Transverse colon (tissue), 4 donors: ENCODE measurements at regions not wholly inside any gene's neighbourhood (a gene's known extent, or its start where the extent isn't known, plus 50 kb on each side); places are given as distances from the start of the nearest gene placed in this dataset.

Experiments used
- DNase-seq: peaks from one replicate; pipeline ENCODE4 v3.0.0-alpha.2; 2019
- H3K27ac ChIP-seq, 4 donors: fragments of 200-600 bp; sonication (generic); 2 replicates each; pipeline ENCODE4 v1.5.1; 2016 to 2018; ENCODE audit warnings: inconsistent platforms in 4 of 4
- H3K27me3 ChIP-seq: fragments of 200-600 bp; sonication (generic); 2 replicates; pipeline ENCODE4 v1.5.1; 2017; ENCODE audit warnings: inconsistent platforms
- H3K36me3 ChIP-seq, 4 donors: fragments of 200-600 bp; sonication (generic); 2 replicates each; pipeline ENCODE4 v1.5.1; 2017 to 2019; ENCODE audit warnings: inconsistent platforms in 4 of 4
- H3K4me1 ChIP-seq, 4 donors: fragments of 200-600 bp; sonication (generic); 2 replicates each; pipeline ENCODE4 v1.5.1; 2017 to 2020; ENCODE audit warnings: inconsistent platforms in 4 of 4
- H3K4me3 ChIP-seq, 4 donors: fragments of 200-600 bp; sonication (generic); 1 replicate in 1 of 4; 2 replicates in 3 of 4; pipeline versions ENCODE4 v1.5.1 to v1.6.1; 2017 to 2019; ENCODE audit warnings: inconsistent platforms in 4 of 4
- H3K9me3 ChIP-seq, 2 donors: fragments of 200-600 bp; sonication (generic); 2 replicates each; pipeline ENCODE4 v1.5.1; 2017 to 2019; ENCODE audit warnings: inconsistent platforms in 2 of 2
- CTCF ChIP-seq, 5 experiments: fragments of 200-600 bp in 3 of 5; fragments of 450-650 bp in 2 of 5; sonication (generic) in 3 of 5; IDR thresholded peaks; 1 replicate in 2 of 5; 2 replicates in 3 of 5; pipeline ENCODE4 v1.5.1; 2016 to 2017; ENCODE audit warnings: antibody characterized with exemption in 5 of 5, inconsistent platforms in 3 of 5, mild to moderate bottlenecking in 2 of 5, moderate library complexity in 1 of 5
- EP300 ChIP-seq: sonication (generic); formaldehyde crosslinking; IDR thresholded peaks from one replicate; pipeline ENCODE4 v1.6.1; 2017; ENCODE audit warnings: antibody characterized with exemption, low read depth
- POLR2A ChIP-seq: fragments of 450-650 bp; IDR thresholded peaks from one replicate; pipeline ENCODE4 v1.6.1; 2016; ENCODE audit warnings: antibody characterized with exemption, mild to moderate bottlenecking, moderate library complexity
- POLR2AphosphoS5 ChIP-seq, 3 donors: sonication (generic); formaldehyde crosslinking; IDR thresholded peaks; one replicate each; pipeline ENCODE4 v1.6.1; 2016; ENCODE audit warnings: antibody characterized with exemption in 3 of 3
- WGBS, 2 donors: methylation state at CpG; one replicate each; pipeline ENCODE4 v1.1.5; 2018; ENCODE audit warnings: low coverage in 1 of 2; 5-methylcytosine and 5-hydroxymethylcytosine counted together
- in situ Hi-C, 4 donors: fragments of 200-750 bp; cut with MboI; loops; one replicate each; pipeline versions ENCODE4 v1.15.0 to v1.15.1; 2017; ENCODE audit warnings: low sequenced_read_pairs in 3 of 4, low pct_ligation_motif_present in 1 of 4, low pct_unique_long_range_greater_than_20kb in 1 of 4
- intact Hi-C: fragments of 100-400 bp; cut with DNase I; formaldehyde crosslinking; loops from one replicate; pipeline ENCODE4 v1.15.1; 2023; ENCODE audit warnings: low total_unique reads

GRCh38 chr15:95409211-95409610, 921.3 kb upstream of the NR2F2 start:
- in situ Hi-C loops, result no loop called here
- TF ChIP-seq POLR2A (no peak), EP300 (no peak), CTCF (IDR thresholded peaks at IDR 0.05) (no peak), POLR2AphosphoS5 (IDR thresholded peaks at IDR 0.05) (no peak)

DNA sequence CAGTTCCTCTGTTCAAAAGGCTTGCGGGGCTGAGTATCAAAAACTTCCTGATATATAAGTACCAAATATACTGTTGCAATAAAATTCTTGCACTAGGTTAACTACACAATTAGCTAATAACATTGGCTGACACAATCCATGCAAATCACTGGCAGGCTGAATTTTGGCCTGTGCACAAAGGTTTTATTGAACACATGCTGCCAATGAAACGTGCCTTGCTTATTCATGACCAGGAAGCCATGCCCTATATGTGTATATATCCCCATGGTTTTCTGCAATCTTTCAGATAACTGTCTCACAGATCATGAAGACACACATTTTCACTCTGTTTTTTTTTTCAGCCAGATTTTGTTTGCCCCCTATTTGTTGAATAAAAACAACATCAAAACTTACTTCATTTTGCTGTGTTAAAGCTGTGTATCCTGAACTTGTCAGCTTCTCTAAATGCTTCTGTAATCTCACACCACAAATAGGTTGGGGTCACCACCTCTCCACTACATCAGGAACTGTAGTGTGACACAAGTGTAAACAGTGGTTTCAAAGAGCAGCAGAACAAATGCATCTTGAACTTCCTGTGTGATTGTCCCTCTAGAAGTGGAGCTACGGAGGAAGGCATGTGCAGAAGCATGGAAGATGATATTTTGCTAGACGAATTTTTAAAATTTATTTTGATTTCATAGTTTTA, 920.7 kb upstream of the NR2F2 start:
- no peak for DNase-seq
- WGBS, 2 donors, result 35 to 38% methylated on average over 4 of the region's 4 CpGs
- no peaks in the 10 kb centered on the region for H3K27me3 ChIP-seq
- in situ Hi-C loops (no loop called here), intact Hi-C loops (no loop called here)
- H3K27ac ChIP-seq, result no peak overlapping the region
- TF ChIP-seq POLR2A, result no peak
- TF ChIP-seq CTCF (IDR thresholded peaks at IDR 0.05), result no peak
- no peak for TF ChIP-seq EP300
- TF ChIP-seq POLR2AphosphoS5 (IDR thresholded peaks at IDR 0.05), result no peak
- no peaks in the 10 kb centered on the region for H3K9me3 ChIP-seq
- H3K4me1 ChIP-seq, result no peaks in the 10 kb centered on the region
- no peaks in the 10 kb centered on the region for H3K36me3 ChIP-seq
- H3K4me3 ChIP-seq, result no peak overlapping the region

More at GRCh38 chr15:95409211-95409610, 921.3 kb upstream of the NR2F2 start:
- H3K4me3 ChIP-seq, result no peak overlapping the region
- intact Hi-C loops, result no loop called here
- H3K27ac ChIP-seq, result no peak overlapping the region
- H3K4me1 ChIP-seq, result no peaks in the 10 kb centered on the region
- H3K9me3 ChIP-seq, result no peaks in the 10 kb centered on the region
- no peaks in the 10 kb centered on the region for H3K36me3 ChIP-seq
- H3K27me3 ChIP-seq, result no peaks in the 10 kb centered on the region
- no peak for DNase-seq
- WGBS, 2 donors, result 10 to 25% methylated on average over 2 of the region's 2 CpGs

DNA sequence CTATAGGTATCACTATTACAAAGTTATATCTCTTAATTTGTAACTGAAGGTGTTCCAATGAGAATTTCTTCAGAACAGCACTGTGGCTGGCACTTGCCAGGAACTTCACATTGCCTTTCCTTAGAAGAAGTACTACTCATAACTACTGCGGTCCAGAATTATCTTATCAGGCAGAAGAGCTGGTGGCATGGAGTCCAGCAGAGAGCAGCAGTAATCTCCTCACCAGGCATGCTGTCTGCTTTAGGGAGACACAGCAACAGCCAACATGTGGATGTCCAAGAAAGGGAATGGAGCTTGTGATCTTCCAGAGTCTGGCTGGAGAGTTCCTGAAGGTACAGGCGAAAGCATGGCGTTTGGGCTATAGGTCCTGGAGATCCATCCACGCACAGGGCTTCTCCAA, 919.7 kb upstream of the NR2F2 start:
- in situ Hi-C loops, result no loop called here
- no peak overlapping the region for H3K4me3 ChIP-seq
- 95% methylated on average over 4 of the region's 4 CpGs; no CpG with 5 or more reads in 1 of the 2 donors for WGBS, 2 donors

DNA sequence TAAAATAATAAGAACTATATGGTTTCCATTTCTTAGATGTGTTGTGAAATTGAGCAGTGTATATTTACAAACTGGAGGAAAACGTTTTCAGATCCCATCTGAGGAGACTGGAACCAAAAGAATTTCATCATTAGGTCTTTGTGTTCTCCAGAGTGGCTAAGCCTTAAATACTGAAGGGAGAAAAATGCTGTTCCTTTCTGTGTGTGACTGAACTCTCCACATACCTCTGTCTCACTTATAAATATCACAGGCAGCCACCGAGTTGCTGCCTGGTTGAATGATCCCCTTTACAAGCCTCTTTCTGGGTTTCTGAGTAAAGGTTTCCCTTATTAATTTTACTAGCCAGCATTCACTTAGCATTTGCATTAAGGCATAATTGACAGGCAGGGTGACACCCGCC, 913.9 kb upstream of the NR2F2 start:
- 20 to 43% methylated on average over 2 to 3 of the region's 3 CpGs for WGBS, 2 donors
- DNase-seq, result no peak
- no peak overlapping the region for H3K27ac ChIP-seq
- no peaks in the 10 kb centered on the region for H3K27me3 ChIP-seq
- intact Hi-C loops (no loop called here), in situ Hi-C loops (no loop called here)
- no peak overlapping the region for H3K4me3 ChIP-seq
- H3K9me3 ChIP-seq, result peaks cover 0 to 3% of the 10 kb centered on the region in 2 donors
- H3K4me1 ChIP-seq, result no peaks in the 10 kb centered on the region
- H3K36me3 ChIP-seq, result no peaks in the 10 kb centered on the region
- no peak for TF ChIP-seq EP300

More for the DNA sequence above, 919.7 kb upstream of the NR2F2 start:
- intact Hi-C loops, result no loop called here
- Histone ChIP-seq H3K4me1 (no peaks in the 10 kb centered on the region), H3K27ac (no peak overlapping the region), H3K27me3 (no peaks in the 10 kb centered on the region), H3K9me3 (no peaks in the 10 kb centered on the region), H3K36me3 (no peaks in the 10 kb centered on the region)
- TF ChIP-seq CTCF (IDR thresholded peaks at IDR 0.05), result no peak
- TF ChIP-seq POLR2A, result no peak
- TF ChIP-seq EP300, result no peak
- no peak for DNase-seq

DNA sequence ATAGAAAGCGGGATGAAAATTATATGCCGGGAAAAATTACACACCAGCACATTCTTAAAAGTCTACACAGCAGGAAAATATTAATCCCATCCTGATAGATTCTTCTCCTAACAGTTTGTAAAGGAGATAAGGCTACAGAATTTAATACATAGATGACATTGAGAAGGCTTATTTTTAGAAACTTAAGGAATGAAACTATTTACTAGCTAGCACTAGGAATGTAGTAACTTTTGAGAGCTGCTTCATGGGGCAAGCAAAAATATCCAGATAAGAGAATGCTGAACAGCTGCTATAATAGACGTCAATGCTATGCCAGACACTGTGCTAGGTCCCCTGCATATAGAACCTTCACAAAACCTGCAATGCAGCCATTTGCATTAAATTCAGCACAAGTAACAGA, 912.7 kb upstream of the NR2F2 start:
- H3K27ac ChIP-seq, result no peak overlapping the region
- DNase-seq, result no peak
- peaks cover 0 to 3% of the 10 kb centered on the region in 2 donors for H3K9me3 ChIP-seq
- no peaks in the 10 kb centered on the region for H3K27me3 ChIP-seq
- 85 to 87% methylated on average over 3 of the region's 3 CpGs for WGBS, 2 donors
- H3K36me3 ChIP-seq, result no peaks in the 10 kb centered on the region
- no peak overlapping the region for H3K4me3 ChIP-seq
- intact Hi-C loops, result no loop called here
- in situ Hi-C loops, result no loop called here
- no peak for TF ChIP-seq POLR2AphosphoS5 (IDR thresholded peaks at IDR 0.05)
- TF ChIP-seq EP300, result no peak
- no peak for TF ChIP-seq CTCF (IDR thresholded peaks at IDR 0.05)
- TF ChIP-seq POLR2A, result no peak
- H3K4me1 ChIP-seq, result no peaks in the 10 kb centered on the region
